GM21528 (cell line): ENCODE measurements at regions not wholly inside any gene's neighbourhood (a gene's known extent, or its start where the extent isn't known, plus 50 kb on each side); places are given as distances from the start of the nearest gene placed in this dataset.
"Not testable (repeated sequence)": the region's sequence is repeated elsewhere in the genome, so short reads cannot be mapped to it uniquely, and the experiment has no call there.

Source experiments
- ATAC-seq: cut with Tn5 transposase; IDR thresholded peaks from one replicate; pipeline ENCODE4 v1.9.1; 2021; ENCODE audit warnings: mild to moderate bottlenecking, moderate library complexity; ENCODE audit not compliant: unreplicated experiment, low FRiP score

DNA sequence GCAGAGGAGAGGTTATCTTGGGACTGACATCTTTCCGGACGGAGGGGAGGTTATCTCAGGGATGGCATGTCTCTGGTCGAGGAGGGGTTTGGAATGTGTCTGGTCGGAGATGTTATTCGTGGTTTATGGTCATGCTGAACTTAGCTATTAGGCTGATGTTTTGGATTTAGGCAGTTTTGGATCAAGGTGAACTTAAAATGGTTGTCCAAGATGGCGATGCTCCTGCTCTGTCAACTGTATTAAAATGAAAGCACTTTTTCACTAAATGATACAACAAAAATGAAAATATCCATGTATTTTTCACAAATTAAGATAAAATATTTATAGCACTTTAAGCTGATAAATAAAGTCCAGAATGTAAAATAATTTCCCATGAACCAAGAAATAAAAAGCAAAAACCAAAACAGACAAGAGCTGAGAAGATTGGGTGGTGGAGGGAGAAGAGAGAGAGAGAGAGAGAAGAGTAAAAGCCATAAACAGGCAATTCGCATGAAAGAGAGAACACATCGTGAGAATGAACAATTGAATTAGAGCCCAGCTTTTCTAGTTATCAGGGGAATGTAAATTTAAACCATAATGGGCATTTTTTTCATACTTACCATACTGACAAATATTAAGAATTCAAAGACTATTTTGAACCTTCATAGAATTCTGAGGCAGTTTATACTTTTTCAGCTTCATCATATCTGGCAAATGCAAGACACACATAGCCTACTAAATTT lies 2236.0 kb upstream of the AGA start:
- no peak for ATAC-seq

GRCh38 chr4:179683661-179684060 lies 2241.4 kb upstream of the AGA start:
- not testable (repeated sequence) for ATAC-seq

- ATAC-seq, result no peak
These were observed 2250.0 kb upstream of the AGA start for GRCh38 chr4:179692222-179692621.

DNA sequence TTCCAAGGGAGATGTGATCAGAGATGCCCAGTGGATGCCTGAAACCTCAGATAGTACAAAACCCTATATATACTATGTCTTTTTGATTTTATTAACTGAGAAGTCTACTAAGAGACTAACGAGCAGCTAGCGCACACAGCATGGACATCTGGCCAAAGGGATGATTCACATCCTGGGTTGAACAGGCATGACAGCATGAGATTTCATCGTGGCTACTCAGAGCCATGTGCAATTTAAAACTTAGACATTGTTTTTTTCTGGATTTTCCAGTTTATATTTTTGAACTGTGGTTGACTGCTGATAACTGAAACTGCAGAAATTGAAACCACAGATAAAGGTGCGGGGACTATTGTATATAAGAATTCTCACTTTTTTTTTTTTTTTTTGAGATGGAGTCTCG lies 2252.9 kb upstream of the AGA start:
- ATAC-seq, result no peak

GRCh38 chr4:179698321-179698720 lies 2256.1 kb upstream of the AGA start:
- no peak for ATAC-seq

- ATAC-seq, result no peak
These were observed 2267.9 kb upstream of the AGA start for GRCh38 chr4:179709961-179710624.

GRCh38 chr4:179719766-179720450 lies 2277.7 kb upstream of the AGA start:
- ATAC-seq, result no peak

DNA sequence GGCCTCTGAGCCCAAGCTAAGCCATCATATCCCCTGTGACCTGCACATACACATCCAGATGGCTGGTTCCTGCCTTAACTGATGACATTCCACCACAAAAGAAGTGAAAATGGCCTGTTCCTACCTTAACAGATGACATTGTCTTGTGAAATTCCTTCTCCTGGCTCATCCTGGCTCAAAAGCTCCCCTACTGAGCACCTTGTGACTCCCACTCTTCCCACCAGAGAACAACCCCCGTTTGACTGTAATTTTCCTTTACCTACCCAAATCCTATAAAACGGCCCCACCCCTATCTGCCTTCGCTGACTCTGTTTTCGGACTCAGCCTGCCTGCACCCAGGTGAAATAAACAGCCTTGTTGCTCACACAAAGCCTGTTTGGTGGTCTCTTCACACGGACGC lies 2284.3 kb upstream of the AGA start:
- ATAC-seq, result not testable (repeated sequence)

DNA sequence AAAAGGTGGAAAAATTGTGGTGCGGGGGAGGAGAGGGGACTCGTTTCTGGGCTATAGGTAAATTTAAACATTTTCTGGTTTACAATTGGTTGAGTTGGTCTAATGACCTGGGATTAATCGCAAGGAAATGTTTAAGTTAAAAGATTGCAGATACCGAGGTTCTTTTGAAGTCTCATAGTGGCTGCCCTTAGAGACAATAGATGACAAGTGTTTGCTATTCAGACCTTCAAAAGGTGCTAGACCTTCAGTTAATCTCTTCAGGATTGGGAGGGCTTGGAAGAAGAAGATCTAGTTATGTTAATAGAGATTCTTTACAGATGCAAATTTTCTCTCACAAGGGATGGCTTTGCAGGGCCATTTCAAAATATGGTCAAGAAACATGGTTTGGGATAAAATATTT lies 2286.1 kb upstream of the AGA start:
- no peak for ATAC-seq

GRCh38 chr4:179736820-179737219 lies 2294.6 kb upstream of the AGA start:
- ATAC-seq, result not testable (repeated sequence)

DNA sequence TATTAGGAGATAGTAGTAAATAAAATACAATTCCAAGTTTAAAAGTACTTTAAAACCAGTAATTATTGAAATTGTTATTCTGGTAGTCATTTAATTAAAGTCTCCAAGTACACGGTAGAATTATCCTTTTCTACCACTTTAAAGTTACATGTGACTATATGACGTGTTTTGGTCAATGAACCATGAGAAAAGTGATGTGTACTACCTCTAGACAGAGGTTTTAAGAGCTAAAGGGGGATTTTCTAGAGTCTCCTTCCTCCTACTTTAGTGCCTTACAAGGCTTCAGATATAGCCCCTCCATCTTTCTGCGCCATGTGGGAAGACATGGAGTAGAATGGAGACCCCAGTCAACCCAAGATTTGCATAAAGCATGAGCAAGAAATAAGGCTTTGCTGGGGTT lies 2296.6 kb upstream of the AGA start:
- no peak for ATAC-seq

DNA sequence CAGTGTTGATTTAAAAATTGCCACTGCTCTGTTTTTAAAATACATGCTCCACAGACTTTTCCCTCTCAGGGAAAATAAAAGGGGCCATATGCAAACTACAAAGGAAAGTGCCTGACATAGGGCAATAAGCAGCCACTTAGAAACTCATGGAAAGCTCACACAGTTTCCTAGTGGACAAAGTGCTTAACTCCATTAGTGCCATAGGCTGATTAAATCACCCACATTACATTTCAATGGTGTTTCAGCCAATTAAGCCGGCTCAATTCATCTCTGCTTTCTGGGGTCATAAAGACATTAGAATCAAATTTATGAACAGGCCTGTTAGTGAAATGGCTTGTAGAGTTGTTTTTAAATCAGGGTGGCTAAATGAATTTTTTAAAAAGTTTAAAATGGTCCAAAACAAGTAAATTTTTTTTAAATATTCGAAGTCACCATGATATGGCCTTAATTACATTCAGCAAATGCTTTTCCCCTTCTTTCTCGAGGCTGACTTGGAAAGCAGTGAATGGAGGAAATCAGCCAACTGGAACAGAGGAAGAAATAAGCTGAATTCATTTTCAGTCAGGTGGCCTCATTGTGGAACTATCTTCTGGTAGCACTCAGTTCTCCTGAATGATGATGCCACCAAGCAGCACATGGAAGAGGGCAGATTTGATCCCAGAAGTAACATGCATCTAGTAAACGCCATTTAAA lies 2305.1 kb upstream of the AGA start:
- no peak for ATAC-seq

GRCh38 chr4:179748837-179749236 lies 2306.6 kb upstream of the AGA start:
- no peak for ATAC-seq

GRCh38 chr4:179750374-179750773 lies 2308.1 kb upstream of the AGA start:
- ATAC-seq, result no peak

DNA sequence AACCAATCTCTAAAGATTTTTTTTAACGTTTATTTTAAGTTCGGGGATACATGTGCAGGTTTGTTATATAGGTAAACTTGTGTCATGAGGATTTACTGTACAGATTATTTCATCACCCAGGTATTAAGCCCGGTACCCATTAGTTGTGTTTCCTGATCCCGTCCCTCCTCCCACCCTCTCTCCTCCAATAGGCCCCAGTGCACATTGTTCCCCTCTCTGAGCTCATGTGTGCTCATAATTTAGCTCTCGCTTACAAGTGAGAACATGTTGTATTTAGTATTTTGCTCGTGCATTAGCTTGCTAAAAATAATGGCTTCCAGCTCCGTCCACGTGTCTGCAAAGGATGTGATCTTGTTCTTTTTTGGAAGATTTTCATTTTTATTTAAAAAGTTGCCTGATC lies 2309.4 kb upstream of the AGA start:
- ATAC-seq, result no peak

DNA sequence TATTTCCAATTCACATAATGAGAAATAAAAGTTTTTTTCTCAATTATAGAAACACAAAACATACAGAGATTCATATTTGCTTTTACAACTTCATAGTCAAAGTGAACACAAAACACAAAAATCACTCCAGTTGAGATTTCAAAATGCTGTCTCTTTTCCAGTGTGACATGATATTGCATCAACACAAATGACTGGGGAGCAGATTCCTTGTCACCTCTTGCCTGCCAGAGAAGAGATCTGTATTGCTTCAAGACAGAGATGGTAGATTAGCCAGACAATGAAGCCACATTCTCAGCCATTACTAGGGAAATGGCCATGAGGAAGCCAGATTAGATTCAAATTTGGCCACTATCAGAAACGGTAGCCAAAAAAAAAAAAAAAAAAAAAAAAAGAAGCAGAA lies 2313.1 kb upstream of the AGA start:
- no peak for ATAC-seq

- no peak for ATAC-seq
These were observed 2315.4 kb upstream of the AGA start for GRCh38 chr4:179757641-179758040.

GRCh38 chr4:179762840-179763239 lies 2320.6 kb upstream of the AGA start:
- ATAC-seq, result no peak

GRCh38 chr4:179766938-179767337 lies 2324.7 kb upstream of the AGA start:
- no peak for ATAC-seq

GRCh38 chr4:179768996-179769395 lies 2326.8 kb upstream of the AGA start:
- no peak for ATAC-seq

GRCh38 chr4:179797738-179798137 lies 2355.5 kb upstream of the AGA start:
- no peak for ATAC-seq
